Kidney (tissue), 13 donors: ENCODE measurements at regions not wholly inside any gene's neighbourhood (a gene's known extent, or its start where the extent isn't known, plus 50 kb on each side); places are given as distances from the start of the nearest gene placed in this dataset.

Source experiments
- DNase-seq, 5 donors: peaks; one replicate each; pipeline ENCODE4 v3.0.0-alpha.2; 2013 to 2020
- FAIRE-seq: peaks from 2 replicates; lab custom pipeline; 2012; peaks lifted over from hg19 to GRCh38; lab: Jason Lieb, UNC
- H3K27ac ChIP-seq, 2 donors: one replicate each; pipeline ENCODE4 v1.7.0; 2013; ENCODE audit warnings: low read depth in 2 of 2, low read length in 2 of 2, inconsistent platforms in 1 of 2
- H3K27me3 ChIP-seq: one replicate; pipeline ENCODE4 v1.7.1; 2013; ENCODE audit warnings: low read length, inconsistent platforms; ENCODE audit not compliant: control insufficient read depth, insufficient read depth
- H3K36me3 ChIP-seq, 3 donors: one replicate each; pipeline versions ENCODE4 v1.7.0 to v1.7.1; 2013; ENCODE audit warnings: low read length in 3 of 3, control low read depth in 1 of 3, inconsistent platforms in 1 of 3; ENCODE audit not compliant: insufficient read depth in 3 of 3, control insufficient read depth in 2 of 3
- H3K4me1 ChIP-seq, 3 donors: one replicate each; pipeline versions ENCODE4 v1.7.0 to v1.7.1; 2013; ENCODE audit warnings: low read length in 3 of 3, inconsistent platforms in 1 of 3, low read depth in 1 of 3; ENCODE audit not compliant: control insufficient read depth in 2 of 3, insufficient read depth in 2 of 3
- H3K4me3 ChIP-seq, 3 donors: one replicate each; pipeline versions ENCODE4 v1.7.0 to v1.8.1; 2013; ENCODE audit warnings: low read length in 3 of 3, control low read depth in 1 of 3, inconsistent platforms in 1 of 3
- H3K9ac ChIP-seq, 3 donors: one replicate each; pipeline versions ENCODE4 v1.7.0 to v1.7.1; 2013; ENCODE audit warnings: low read length in 3 of 3, control low read depth in 1 of 3, inconsistent platforms in 1 of 3
- H3K9me3 ChIP-seq, 3 donors: one replicate each; pipeline versions ENCODE4 v1.7.0 to v1.7.1; 2013; ENCODE audit warnings: low read length in 3 of 3, control low read depth in 1 of 3, inconsistent platforms in 1 of 3; ENCODE audit not compliant: control insufficient read depth in 2 of 3, insufficient read depth in 1 of 3
- CTCF ChIP-seq: IDR thresholded peaks from 3 replicates; pipeline ENCODE4 v1.5.1; 2012; ENCODE audit warnings: mild to moderate bottlenecking, moderate library complexity, borderline replicate concordance; ENCODE audit not compliant: insufficient read depth; ENCODE audit errors: extremely low read depth
- intact Hi-C: fragments of 100-400 bp; cut with DNase I; formaldehyde crosslinking; loops from one replicate; pipeline ENCODE4 v1.11.1; 2022
- donor health status: control.
- donor health status: control.
- donor health status: control.
- donor health status: control.
- donor health status: control.
- donor health status: DM: yes; HTN: yes; CAD: no.
- donor health status: Normal renal cell carcinoma (clear cell type).

- Histone ChIP-seq H3K4me1 (no peaks in the 10 kb centered on the region), H3K4me3 (no peak overlapping the region), H3K9me3 (no peaks in the 10 kb centered on the region), H3K27me3 (peaks cover 8% of the 10 kb centered on the region), H3K36me3 (no peaks in the 10 kb centered on the region), H3K9ac (no peak overlapping the region), H3K27ac (no peak overlapping the region)
- DNase-seq (peak in 1 of 5 donors; percentile 51), FAIRE-seq (no peak)
- intact Hi-C loops = no loop called here
- no peak for TF ChIP-seq CTCF
These were observed 50.1 kb upstream of the SPACA7 start for GRCh38 chr13:112325920-112326645.
